HFF-Myc (cell line): ENCODE measurements at regions not wholly inside any gene's neighbourhood (a gene's known extent, or its start where the extent isn't known, plus 50 kb on each side); places are given as distances from the start of the nearest gene placed in this dataset.
"Not testable (repeated sequence)": the region's sequence is repeated elsewhere in the genome, so short reads cannot be mapped to it uniquely, and the experiment has no call there.

Source experiments
- DNase-seq: peaks from one replicate; pipeline ENCODE4 v3.0.0-alpha.2; 2011; ENCODE audit warnings: low read depth; ENCODE audit errors: extremely low read depth
- H3K4me3 ChIP-seq: replicated peaks from 2 replicates; pipeline ENCODE4 v1.5.1; 2011; ENCODE audit warnings: low read depth, mild to moderate bottlenecking, control low read depth, low read length
- TF ChIP-seq, protein P1 (sequence below): IDR thresholded peaks from 2 replicates; pipeline ENCODE4 v1.5.1; 2012; ENCODE audit warnings: mild to moderate bottlenecking, low read depth, low read length, control low read depth; ENCODE audit errors: missing control alignments

DNA sequence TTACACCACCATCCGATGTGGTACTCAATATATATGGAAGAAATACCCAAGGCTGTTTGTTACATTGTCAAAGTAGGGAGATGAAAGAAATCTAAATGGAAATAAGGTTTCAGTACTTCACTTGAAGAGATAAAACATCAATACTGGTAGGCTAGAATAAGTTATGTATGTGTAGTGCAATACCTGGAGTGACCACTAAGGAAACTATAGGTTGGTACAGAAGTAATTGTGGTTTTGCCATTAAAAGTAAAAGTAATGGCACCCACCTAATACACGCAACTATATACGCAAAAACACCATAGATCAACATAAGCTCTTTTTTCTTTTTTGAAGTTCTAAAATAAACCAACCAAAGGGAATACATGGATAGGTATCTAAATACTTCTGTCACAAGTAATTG is 143.2 kb upstream of the KYNU start:
- no peak for DNase-seq
- H3K4me3 ChIP-seq, result no peak overlapping the region
- TF ChIP-seq, protein P1, sequence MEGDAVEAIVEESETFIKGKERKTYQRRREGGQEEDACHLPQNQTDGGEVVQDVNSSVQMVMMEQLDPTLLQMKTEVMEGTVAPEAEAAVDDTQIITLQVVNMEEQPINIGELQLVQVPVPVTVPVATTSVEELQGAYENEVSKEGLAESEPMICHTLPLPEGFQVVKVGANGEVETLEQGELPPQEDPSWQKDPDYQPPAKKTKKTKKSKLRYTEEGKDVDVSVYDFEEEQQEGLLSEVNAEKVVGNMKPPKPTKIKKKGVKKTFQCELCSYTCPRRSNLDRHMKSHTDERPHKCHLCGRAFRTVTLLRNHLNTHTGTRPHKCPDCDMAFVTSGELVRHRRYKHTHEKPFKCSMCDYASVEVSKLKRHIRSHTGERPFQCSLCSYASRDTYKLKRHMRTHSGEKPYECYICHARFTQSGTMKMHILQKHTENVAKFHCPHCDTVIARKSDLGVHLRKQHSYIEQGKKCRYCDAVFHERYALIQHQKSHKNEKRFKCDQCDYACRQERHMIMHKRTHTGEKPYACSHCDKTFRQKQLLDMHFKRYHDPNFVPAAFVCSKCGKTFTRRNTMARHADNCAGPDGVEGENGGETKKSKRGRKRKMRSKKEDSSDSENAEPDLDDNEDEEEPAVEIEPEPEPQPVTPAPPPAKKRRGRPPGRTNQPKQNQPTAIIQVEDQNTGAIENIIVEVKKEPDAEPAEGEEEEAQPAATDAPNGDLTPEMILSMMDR, result no peak

DNA sequence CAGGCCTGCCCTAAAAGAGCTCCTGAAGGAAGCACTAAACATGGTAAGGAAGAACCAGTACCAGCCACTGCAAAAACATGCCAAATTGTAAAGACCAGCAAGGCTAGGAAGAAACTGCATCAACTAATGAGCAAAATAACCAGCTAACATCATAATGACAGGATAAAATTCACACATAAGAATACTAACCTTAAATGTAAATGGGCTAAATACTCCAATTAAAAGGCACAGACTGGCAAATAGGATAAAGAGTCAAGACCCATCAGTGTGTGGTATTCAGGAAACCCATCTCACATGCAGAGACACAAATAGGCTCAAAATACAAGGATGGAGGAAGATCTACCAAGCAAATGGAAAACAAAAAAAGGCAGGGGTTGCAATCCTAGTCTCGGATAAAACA is 147.7 kb upstream of the KYNU start:
- DNase-seq, H3K4me3 ChIP-seq: not testable (repeated sequence)

DNA sequence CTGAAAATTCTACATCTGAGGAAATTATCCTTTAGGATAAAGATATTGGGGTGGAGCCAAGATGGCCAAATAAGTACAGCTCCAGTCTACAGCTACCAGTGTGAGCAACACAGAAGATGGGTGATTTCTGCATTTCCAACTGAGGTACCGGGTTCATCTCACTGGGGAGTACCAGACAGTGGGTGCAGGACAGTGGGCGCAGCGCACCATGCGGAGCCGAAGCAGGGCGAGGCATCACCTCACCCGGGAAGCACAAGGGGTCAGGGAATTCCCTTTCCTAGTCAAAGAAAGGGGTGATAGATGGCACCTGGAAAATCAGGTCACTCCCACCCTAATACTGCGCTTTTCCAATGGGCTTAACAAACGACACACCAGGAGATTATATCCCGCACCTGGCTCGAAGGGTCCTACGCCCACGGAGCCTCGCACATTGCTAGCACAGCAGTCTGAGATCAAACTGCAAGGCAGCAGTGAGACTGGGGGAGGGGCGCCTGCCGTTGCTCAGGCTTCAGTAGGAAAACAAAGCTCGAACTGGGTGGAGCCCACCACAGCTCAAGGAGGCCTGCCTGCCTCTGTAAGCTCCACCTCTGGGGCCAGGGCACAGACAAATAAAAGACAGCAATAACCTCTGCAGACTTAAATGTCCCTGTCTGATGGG is 149.5 kb upstream of the KYNU start:
- not testable (repeated sequence) for DNase-seq, H3K4me3 ChIP-seq

DNA sequence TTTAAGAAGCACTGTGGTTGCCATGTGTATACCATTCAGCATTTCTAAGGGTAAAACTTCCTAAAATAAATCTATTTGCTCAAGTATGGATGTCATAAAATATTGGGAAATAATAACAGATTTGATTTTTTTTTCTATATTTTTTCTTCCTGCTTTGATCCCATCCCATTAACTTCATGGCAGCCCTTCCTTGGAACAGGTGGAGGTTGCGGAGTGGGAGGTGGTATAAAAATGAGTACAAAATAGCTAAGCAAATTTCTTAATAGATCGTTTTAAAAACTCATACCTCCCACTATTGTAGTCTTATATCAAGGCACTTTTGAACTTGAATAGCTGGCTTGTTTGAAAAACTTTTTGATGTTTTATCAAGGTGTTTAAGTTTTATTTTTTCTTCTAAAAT is 152.1 kb upstream of the KYNU start:
- TF ChIP-seq, protein P1, result no peak
- no peak for DNase-seq
- H3K4me3 ChIP-seq, result no peak overlapping the region

DNA sequence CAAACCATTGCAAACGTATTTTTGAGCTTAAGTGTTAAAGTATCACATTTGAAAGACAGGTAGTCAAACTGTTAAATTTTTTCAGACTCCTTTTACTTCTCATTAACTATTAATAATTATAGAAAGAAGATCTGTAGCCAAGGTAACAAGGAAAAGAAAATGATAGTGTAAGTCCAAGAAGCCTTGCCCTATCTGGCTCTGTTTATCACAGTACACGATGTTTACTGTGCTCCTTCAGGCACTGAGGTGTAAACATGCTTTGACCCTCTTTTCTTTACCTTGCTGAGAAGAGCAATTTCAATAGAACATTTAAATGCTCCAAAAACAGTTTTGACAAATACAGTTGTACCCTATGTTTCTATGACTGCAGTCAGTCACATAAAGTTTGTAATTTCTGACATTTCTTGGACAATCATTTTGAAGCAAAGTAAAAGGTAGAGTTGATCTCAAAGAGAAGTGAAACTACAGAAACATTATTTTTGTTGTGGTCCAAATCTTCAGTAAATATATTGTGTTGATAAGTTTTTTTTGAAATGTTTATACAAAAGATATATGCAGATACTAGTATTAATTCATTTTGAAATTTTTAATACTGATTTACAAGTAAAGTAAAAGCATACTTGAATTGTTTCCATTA is 152.6 kb upstream of the KYNU start:
- TF ChIP-seq, protein P1, result no peak
- DNase-seq, result no peak
- H3K4me3 ChIP-seq, result no peak overlapping the region

DNA sequence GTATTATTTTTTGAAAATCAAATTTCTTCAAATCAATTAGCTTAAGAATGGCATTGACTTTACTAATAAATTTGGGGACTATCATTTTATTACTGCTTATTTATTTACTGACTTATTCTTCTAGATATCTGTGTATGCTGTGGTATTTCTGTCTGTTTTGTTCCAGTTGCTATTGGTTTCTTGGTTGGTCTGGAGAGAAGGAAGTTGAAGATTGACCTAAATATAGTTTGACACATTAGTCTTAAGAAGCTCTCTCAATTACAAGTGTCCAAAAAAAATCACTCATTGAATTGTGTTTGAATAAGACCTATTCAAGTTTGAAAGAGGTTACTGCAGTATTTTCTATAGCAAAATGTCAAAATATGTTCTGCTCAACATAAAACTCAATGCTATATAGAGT is 153.3 kb upstream of the KYNU start:
- DNase-seq, result no peak
- no peak overlapping the region for H3K4me3 ChIP-seq
- TF ChIP-seq, protein P1, result no peak

DNA sequence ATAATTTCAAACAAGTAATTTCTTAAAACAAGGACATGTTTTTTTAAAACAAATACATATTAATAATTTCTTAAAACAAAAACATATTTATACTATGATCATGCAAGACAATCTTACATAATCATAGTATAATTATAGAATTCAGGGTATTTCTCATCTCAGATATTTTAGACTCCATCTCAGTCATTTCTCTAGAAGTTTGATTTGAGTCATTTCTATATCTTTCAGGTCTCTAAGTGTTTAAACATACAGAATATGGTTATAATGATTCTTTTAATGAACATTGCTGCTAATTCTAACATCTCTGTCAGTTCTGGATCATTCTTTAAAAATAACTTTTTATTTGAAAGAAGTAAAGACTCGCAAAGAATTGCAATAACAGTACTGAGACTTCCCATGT is 154.2 kb upstream of the KYNU start:
- no peak for DNase-seq
- no peak overlapping the region for H3K4me3 ChIP-seq
- TF ChIP-seq, protein P1, result no peak

DNA sequence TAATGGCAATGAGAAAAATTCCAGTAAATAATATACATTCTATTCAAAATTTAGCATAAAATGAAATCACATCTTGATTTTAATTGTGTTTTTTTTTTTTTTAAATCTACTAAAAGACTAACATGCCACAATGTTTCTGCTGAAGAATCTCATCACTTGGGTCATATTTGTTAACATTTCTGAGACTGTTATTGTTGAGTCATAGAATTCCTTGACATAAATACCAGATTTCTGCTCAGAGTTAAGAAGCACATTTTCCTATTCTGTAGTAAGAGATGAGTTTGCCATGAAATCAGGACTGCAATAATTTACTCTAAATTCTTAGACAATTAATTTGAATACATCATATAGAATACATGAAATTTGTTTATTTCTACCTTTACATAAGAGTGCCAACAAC is 154.9 kb upstream of the KYNU start:
- H3K4me3 ChIP-seq, result no peak overlapping the region
- DNase-seq, result no peak
- TF ChIP-seq, protein P1, result no peak
